Mucosa of descending colon (tissue), 3 donors: ENCODE measurements at regions not wholly inside any gene's neighbourhood (a gene's known extent, or its start where the extent isn't known, plus 50 kb on each side); places are given as distances from the start of the nearest gene placed in this dataset.
A peak's percentile ranks its signal among the peaks of the same experiment; 100 is the strongest.

Experiments
- ATAC-seq: fragments of 200-7000 bp; cut with Tn5 transposase; one replicate; pipeline ENCODE4 v1.9.1; 2020; ENCODE audit warnings: mild to moderate bottlenecking, moderate library complexity
- DNase-seq, 3 donors: peaks; one replicate each; pipeline ENCODE4 v3.0.0-alpha.2; 2020
- H3K36me3 ChIP-seq: fragments of 200-600 bp; one replicate; pipeline ENCODE4 v1.8.0; 2021; ENCODE audit warnings: low read depth, mild to moderate bottlenecking
- H3K4me1 ChIP-seq: fragments of 200-600 bp; one replicate; pipeline ENCODE4 v1.8.0; 2021; ENCODE audit warnings: low read depth, mild to moderate bottlenecking
- H3K4me3 ChIP-seq: fragments of 200-600 bp; one replicate; pipeline ENCODE4 v1.8.0; 2021; ENCODE audit warnings: mild to moderate bottlenecking
- H3K9me3 ChIP-seq: fragments of 200-600 bp; one replicate; pipeline ENCODE4 v1.8.0; 2021; ENCODE audit warnings: mild to moderate bottlenecking
- CTCF ChIP-seq: fragments of 200-600 bp; IDR thresholded peaks from one replicate; pipeline ENCODE4 v1.8.0; 2022; ENCODE audit warnings: antibody characterized with exemption, mild to moderate bottlenecking
- intact Hi-C, 2 donors: fragments of 100-400 bp; cut with DNase I in 1 of 2; cut with micrococcal nuclease in 1 of 2; formaldehyde crosslinking; loops; one replicate each; pipeline versions ENCODE4 v1.11.0 to v1.11.1; 2022; cut with DNase I, micrococcal nuclease
- donor health status: DM: no; HTN: no; CAD: no; lungs with moderate emphysema.
- donor health status: DM: no; HTN: no; CAD: no.
- donor health status: DM: no; HTN: yes; CAD: no.

DNA sequence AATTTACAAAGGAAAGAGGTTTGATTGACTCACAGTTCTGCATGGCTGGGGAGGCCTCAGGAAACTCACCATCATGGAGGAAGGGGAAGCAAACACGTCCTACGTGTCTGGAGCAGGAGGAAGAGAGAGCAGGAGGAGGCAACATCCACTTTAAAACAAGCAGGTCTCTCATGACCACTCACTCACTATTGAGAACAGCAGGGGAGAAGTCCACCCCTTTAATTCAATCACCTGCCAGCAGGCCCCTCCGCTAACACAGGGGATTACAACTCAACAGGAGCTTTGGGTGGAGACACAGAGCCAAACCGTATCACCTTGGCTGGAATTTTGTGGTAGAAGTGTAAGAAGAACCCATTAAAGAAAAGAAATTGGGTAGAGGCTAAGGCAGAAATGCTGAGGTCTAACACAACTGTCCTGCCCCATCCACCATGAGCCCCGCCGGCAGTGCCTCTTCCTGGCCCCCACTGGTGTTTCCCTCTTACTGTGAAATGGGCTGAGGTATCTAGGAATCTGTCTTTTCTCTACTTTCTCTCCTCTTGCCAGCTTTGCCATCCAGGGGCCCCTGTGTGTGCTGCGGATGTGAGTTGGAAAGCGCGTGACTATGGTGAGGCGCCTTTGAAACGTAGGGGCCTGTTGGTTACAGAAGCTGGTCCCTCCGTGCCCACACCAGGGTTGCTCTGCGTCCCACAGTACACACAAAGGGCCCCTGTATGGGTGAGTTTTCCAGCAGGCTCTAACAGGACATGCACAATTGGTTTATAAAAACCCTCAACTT lies 108.0 kb upstream of the TMEM132D start:
- intact Hi-C loops = no loop called here
- DNase-seq (no peak), ATAC-seq (no peak)
- TF ChIP-seq CTCF = no peak
- no peaks in the 10 kb centered on the region for H3K9me3 ChIP-seq
- H3K36me3 ChIP-seq = no peaks in the 10 kb centered on the region
- H3K4me1 ChIP-seq = no peaks in the 10 kb centered on the region
- H3K4me3 ChIP-seq = no peak overlapping the region

DNA sequence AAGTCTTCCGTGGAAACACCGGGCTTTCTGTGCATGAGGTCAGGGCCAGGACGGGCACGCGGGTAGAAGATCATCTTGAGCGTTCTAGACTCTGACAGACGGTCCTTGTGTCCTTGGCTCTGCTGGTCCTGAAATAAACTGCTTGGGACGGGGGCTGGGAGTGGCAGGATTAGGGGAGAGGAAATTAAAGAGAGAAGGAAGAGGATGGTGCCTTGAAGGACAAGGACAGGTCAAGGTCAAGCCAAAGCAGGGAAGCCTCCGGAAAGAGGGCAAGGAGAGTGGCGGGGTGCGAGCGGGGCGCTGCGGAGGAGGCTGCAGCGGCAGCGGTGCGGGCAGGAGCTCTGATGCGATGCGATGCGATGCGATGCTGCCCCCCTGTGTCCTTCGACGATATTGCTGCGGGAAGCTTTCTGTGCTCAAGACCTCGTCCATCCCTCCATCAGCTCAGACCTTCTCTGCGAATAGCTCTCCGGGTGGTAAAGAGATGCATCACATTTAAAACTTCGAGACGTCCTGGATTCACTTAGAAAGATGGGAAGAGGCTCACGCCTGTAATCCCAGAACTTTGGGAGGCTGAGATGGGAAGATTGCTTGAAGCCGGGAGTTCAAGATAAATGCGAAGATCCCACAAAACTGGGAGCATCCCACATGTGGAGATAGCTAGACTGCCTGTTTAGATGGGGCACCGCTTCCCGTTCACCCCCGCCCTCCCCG lies 110.1 kb upstream of the TMEM132D start:
- DNase-seq (peak in 2 of 3 donors; percentile 61), ATAC-seq (peak; percentile 75)
- H3K36me3 ChIP-seq = no peaks in the 10 kb centered on the region
- no peak for TF ChIP-seq CTCF
- H3K4me3 ChIP-seq = no peak overlapping the region
- no peaks in the 10 kb centered on the region for H3K4me1 ChIP-seq
- no peaks in the 10 kb centered on the region for H3K9me3 ChIP-seq
- intact Hi-C loops = no loop called here

DNA sequence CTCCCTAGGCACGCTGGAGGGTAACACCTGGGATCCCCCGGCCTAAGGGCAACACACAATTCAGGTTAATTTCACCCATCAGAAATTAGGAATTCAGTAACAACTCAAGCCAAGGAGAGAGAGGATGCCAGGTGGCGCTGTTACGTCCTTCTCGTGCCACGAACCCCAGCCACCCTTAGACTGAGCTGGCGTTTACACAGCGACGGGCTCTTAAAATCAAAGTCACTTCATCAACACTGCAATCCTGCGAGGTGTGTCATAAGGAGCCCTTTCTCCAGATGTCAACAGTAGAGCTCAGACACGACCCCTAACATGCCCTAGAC lies 110.6 kb upstream of the TMEM132D start:
- Histone ChIP-seq H3K36me3 (no peaks in the 10 kb centered on the region), H3K4me1 (no peaks in the 10 kb centered on the region), H3K4me3 (no peak overlapping the region), H3K9me3 (no peaks in the 10 kb centered on the region)
- TF ChIP-seq CTCF = no peak
- ATAC-seq (no peak), DNase-seq (no peak)
- intact Hi-C loops = no loop called here

DNA sequence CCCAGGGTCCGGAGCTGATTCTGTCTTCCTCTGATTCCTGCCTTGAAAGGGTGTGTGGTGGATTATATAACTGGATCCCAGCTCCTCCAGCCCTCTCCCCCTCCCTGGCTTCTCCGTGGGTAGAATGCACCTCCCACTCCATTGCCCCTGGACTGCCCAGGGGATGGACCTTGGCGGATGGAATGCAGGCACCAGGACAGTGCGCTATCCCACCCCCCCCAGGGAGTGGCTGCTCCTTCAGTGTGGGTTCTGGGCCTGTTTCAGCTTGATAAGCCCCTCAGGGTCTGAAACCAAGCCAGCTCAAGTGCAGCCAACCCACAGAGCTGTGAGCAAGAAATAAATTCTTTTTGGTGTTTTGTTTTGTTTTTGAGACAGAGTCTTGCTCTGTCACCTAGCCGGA lies 112.4 kb upstream of the TMEM132D start:
- intact Hi-C loops = no loop called here
- H3K4me1 ChIP-seq = no peaks in the 10 kb centered on the region
- H3K36me3 ChIP-seq = no peaks in the 10 kb centered on the region
- H3K9me3 ChIP-seq = no peaks in the 10 kb centered on the region
- H3K4me3 ChIP-seq = no peak overlapping the region
- ATAC-seq = no peak
- no peak for TF ChIP-seq CTCF
- DNase-seq = no peak

DNA sequence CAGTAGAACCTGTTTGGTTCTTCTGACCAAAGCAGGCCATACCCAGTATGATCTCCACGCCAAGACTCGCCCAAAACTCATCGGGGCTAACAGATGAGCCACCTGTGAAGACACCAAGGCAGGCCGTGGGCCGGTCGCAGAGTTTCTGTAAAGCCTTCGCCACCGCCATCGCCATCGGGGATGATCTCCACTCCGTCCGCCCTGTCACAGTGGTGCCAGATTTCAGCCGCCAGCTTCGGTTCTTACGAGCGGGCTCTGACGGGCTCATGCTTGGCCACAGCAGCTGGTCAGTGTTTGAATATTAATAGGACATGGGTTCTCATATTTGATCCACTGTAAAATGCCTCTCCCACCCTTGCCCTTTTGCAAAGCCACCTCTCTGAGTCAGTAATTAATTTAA lies 113.2 kb upstream of the TMEM132D start:
- intact Hi-C loops = no loop called here
- H3K4me1 ChIP-seq = no peaks in the 10 kb centered on the region
- DNase-seq = no peak
- no peak for ATAC-seq
- no peaks in the 10 kb centered on the region for H3K9me3 ChIP-seq
- H3K4me3 ChIP-seq = no peak overlapping the region
- no peak for TF ChIP-seq CTCF
- H3K36me3 ChIP-seq = no peaks in the 10 kb centered on the region
